IMR-90 (cell line): ENCODE measurements at regions not wholly inside any gene's neighbourhood (a gene's known extent, or its start where the extent isn't known, plus 50 kb on each side); places are given as distances from the start of the nearest gene placed in this dataset.

Experiments
- CEBPB ChIP-seq: IDR thresholded peaks from 2 replicates; pipeline ENCODE4 v1.6.1; 2012; ENCODE audit warnings: low read depth, low read length, improper control_type of control experiment
- CHD1 ChIP-seq: IDR thresholded peaks from 2 replicates; pipeline ENCODE4 v1.6.1; 2012; ENCODE audit warnings: low read depth, low read length, improper control_type of control experiment
- FOS ChIP-seq: fragments of 150-350 bp; IDR thresholded peaks from 2 replicates; pipeline ENCODE4 v1.6.1; 2016; ENCODE audit warnings: low read depth, low read length
- MAZ ChIP-seq: IDR thresholded peaks from 2 replicates; pipeline ENCODE4 v1.6.1; 2012; ENCODE audit warnings: low read depth, mild to moderate bottlenecking, low read length, improper control_type of control experiment, moderate library complexity, borderline replicate concordance
- MXI1 ChIP-seq: IDR thresholded peaks from 2 replicates; pipeline ENCODE4 v1.6.1; 2012; ENCODE audit warnings: low read depth, mild to moderate bottlenecking, low read length, moderate library complexity, borderline replicate concordance
- NFE2L2 ChIP-seq: fragments of 150-350 bp; IDR thresholded peaks from 2 replicates; pipeline ENCODE4 v1.6.1; 2016; ENCODE audit warnings: low read depth, mild to moderate bottlenecking, low read length
- POLR2A ChIP-seq: IDR thresholded peaks from 2 replicates; pipeline ENCODE4 v1.6.1; 2012; ENCODE audit warnings: mild to moderate bottlenecking, low read depth, low read length
- RAD21 ChIP-seq: IDR thresholded peaks from 2 replicates; pipeline ENCODE4 v1.6.1; 2012; ENCODE audit warnings: low read length, improper control_type of control experiment
- RFX5 ChIP-seq: IDR thresholded peaks from 2 replicates; pipeline ENCODE4 v1.8.0; 2012; ENCODE audit warnings: low read depth, mild to moderate bottlenecking, low read length, moderate library complexity
- SMC3 ChIP-seq: fragments of 150-350 bp; IDR thresholded peaks from 2 replicates; pipeline ENCODE4 v1.6.1; 2016; ENCODE audit warnings: low read depth, mild to moderate bottlenecking, antibody characterized with exemption, low read length, moderate library complexity
- TF ChIP-seq, protein P1 (sequence below): conservative IDR thresholded peaks from 2 replicates; pipeline ENCODE4 v1.5.1; 2012; ENCODE audit warnings: mild to moderate bottlenecking, low read depth, low read length, improper control_type of control experiment
- TF ChIP-seq, protein P2 (sequence below): fragments of 150-350 bp; IDR thresholded peaks from 2 replicates; pipeline ENCODE4 v1.6.1; 2016; ENCODE audit warnings: low read depth, mild to moderate bottlenecking, low read length, moderate library complexity, borderline replicate concordance

GRCh38 chrX:7228226-7228625 lies 80.3 kb upstream of the PUDP start:
- TF ChIP-seq RAD21 (no peak), FOS (no peak), RFX5 (no peak), POLR2A (no peak), CEBPB (no peak), MXI1 (no peak), NFE2L2 (no peak), CHD1 (no peak), MAZ (no peak), SMC3 (no peak)
- TF ChIP-seq, protein P1, sequence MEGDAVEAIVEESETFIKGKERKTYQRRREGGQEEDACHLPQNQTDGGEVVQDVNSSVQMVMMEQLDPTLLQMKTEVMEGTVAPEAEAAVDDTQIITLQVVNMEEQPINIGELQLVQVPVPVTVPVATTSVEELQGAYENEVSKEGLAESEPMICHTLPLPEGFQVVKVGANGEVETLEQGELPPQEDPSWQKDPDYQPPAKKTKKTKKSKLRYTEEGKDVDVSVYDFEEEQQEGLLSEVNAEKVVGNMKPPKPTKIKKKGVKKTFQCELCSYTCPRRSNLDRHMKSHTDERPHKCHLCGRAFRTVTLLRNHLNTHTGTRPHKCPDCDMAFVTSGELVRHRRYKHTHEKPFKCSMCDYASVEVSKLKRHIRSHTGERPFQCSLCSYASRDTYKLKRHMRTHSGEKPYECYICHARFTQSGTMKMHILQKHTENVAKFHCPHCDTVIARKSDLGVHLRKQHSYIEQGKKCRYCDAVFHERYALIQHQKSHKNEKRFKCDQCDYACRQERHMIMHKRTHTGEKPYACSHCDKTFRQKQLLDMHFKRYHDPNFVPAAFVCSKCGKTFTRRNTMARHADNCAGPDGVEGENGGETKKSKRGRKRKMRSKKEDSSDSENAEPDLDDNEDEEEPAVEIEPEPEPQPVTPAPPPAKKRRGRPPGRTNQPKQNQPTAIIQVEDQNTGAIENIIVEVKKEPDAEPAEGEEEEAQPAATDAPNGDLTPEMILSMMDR = no peak
- TF ChIP-seq, protein P2, sequence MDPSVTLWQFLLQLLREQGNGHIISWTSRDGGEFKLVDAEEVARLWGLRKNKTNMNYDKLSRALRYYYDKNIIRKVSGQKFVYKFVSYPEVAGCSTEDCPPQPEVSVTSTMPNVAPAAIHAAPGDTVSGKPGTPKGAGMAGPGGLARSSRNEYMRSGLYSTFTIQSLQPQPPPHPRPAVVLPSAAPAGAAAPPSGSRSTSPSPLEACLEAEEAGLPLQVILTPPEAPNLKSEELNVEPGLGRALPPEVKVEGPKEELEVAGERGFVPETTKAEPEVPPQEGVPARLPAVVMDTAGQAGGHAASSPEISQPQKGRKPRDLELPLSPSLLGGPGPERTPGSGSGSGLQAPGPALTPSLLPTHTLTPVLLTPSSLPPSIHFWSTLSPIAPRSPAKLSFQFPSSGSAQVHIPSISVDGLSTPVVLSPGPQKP = no peak
